ENCODE measurements at regions not wholly inside any gene's neighbourhood (a gene's known extent, or its start where the extent isn't known, plus 50 kb on each side); places are given as distances from the start of the nearest gene placed in this dataset.

GRCh38 chr12:65747338-65747737 is 76.9 kb upstream of the HMGA2 start:
- TF ChIP-seq CTCF (conservative IDR thresholded peaks at IDR 0.05) (no peak), EZH2 (IDR thresholded peaks at IDR 0.05; ENCODE audit: low read depth) (no peak)

Data from PC-9 (cell line).